OCI-LY7 (cell line): ENCODE measurements at regions not wholly inside any gene's neighbourhood (a gene's known extent, or its start where the extent isn't known, plus 50 kb on each side); places are given as distances from the start of the nearest gene placed in this dataset.
"Not testable (repeated sequence)": the region's sequence is repeated elsewhere in the genome, so short reads cannot be mapped to it uniquely, and the experiment has no call there.

Experiments used
- BruUV-seq: library from RNA; stranded (reverse); fragments of 400-500 nt; replicated peaks from 2 replicates; lab custom pipeline; 2021; lab: Mats Ljungman, UMichigan
- CTCF ChIA-PET: fragments of 300-600 bp; sonication (Branson Sonifier 250); formaldehyde crosslinking; loops from one replicate; lab custom pipeline; 2022; ENCODE audit warnings: antibody characterized with exemption; ENCODE audit not compliant: unreplicated experiment; lab: Charles Lee
- POLR2A ChIA-PET: fragments of 300-600 bp; sonication (Branson Sonifier 250); formaldehyde crosslinking; loops from one replicate; lab custom pipeline; 2022; ENCODE audit warnings: antibody characterized with exemption; lab: Charles Lee
- DNase-seq: peaks from one replicate; pipeline ENCODE4 v3.0.0-alpha.2; 2015; ENCODE audit warnings: low spot score
- H2AFZ ChIP-seq: fragments of 200-600 bp; sonication (generic), shearing (Covaris generic); 2 replicates; pipeline ENCODE4 v1.6.1; 2014; ENCODE audit warnings: mild to moderate bottlenecking, antibody characterized with exemption, low read length, moderate library complexity
- H3K27ac ChIP-seq: fragments of 200-600 bp; sonication (generic); 2 replicates; pipeline ENCODE4 v1.5.1; 2014; ENCODE audit warnings: mixed run types, low read depth, mild to moderate bottlenecking, moderate library complexity, low read length, inconsistent platforms; ENCODE audit not compliant: poor library complexity, severe bottlenecking
- H3K36me3 ChIP-seq: fragments of 200-600 bp; sonication (generic); 2 replicates; pipeline ENCODE4 v1.6.1; 2014; ENCODE audit warnings: mild to moderate bottlenecking, antibody characterized with exemption, low read length, moderate library complexity, mixed read lengths; ENCODE audit not compliant: insufficient read depth
- H3K4me1 ChIP-seq: fragments of 200-600 bp; sonication (generic); 2 replicates; pipeline ENCODE4 v1.5.1; 2014; ENCODE audit warnings: mild to moderate bottlenecking, low read length; ENCODE audit not compliant: insufficient read depth, poor library complexity, severe bottlenecking
- H3K4me2 ChIP-seq: fragments of 200-600 bp; sonication (generic); 2 replicates; pipeline ENCODE4 v1.6.1; 2014; ENCODE audit warnings: mild to moderate bottlenecking, low read length
- H3K4me3 ChIP-seq: fragments of 200-600 bp; sonication (generic); 2 replicates; pipeline ENCODE4 v1.5.1; 2014; ENCODE audit warnings: mild to moderate bottlenecking, low read depth, low read length; ENCODE audit not compliant: poor library complexity, severe bottlenecking
- H3K79me2 ChIP-seq: fragments of 200-600 bp; sonication (generic); 2 replicates; pipeline ENCODE4 v1.6.1; 2016; ENCODE audit warnings: low read depth, mild to moderate bottlenecking, low read length, moderate library complexity, mixed read lengths; ENCODE audit not compliant: insufficient read depth
- H3K9me2 ChIP-seq: fragments of 200-600 bp; sonication (generic); 2 replicates; pipeline ENCODE4 v1.6.1; 2016; ENCODE audit warnings: mild to moderate bottlenecking, low read length, mixed read lengths; ENCODE audit not compliant: insufficient read depth
- H3K9me3 ChIP-seq: fragments of 200-600 bp; sonication (generic); 2 replicates; pipeline ENCODE4 v1.6.1; 2014; ENCODE audit warnings: mild to moderate bottlenecking, mixed run types, low read length, mixed read lengths
- H4K20me1 ChIP-seq: fragments of 200-600 bp; sonication (generic); 2 replicates; pipeline ENCODE4 v1.6.1; 2014; ENCODE audit warnings: mild to moderate bottlenecking, antibody characterized with exemption, low read length, moderate library complexity, mixed read lengths; ENCODE audit not compliant: insufficient read depth
- EZH2phosphoT487 ChIP-seq: fragments of 200-600 bp; sonication (generic); IDR thresholded peaks from 2 replicates; pipeline ENCODE4 v1.6.1; 2018; ENCODE audit warnings: low read depth, borderline replicate concordance, mild to moderate bottlenecking, mixed run types, antibody characterized with exemption, low read length, moderate library complexity, mixed read lengths
- intact Hi-C: fragments of 100-400 bp; cut with micrococcal nuclease; formaldehyde crosslinking; loops from one replicate; pipeline ENCODE4 v1.10.0; 2022; ENCODE audit not compliant: unreplicated experiment
- TF ChIP-seq, protein P1 (sequence below): fragments of 200-600 bp; sonication (generic); conservative IDR thresholded peaks from 2 replicates; pipeline ENCODE4 v1.5.1; 2014; ENCODE audit warnings: mild to moderate bottlenecking, antibody characterized with exemption, low read length, moderate library complexity, mixed read lengths

DNA sequence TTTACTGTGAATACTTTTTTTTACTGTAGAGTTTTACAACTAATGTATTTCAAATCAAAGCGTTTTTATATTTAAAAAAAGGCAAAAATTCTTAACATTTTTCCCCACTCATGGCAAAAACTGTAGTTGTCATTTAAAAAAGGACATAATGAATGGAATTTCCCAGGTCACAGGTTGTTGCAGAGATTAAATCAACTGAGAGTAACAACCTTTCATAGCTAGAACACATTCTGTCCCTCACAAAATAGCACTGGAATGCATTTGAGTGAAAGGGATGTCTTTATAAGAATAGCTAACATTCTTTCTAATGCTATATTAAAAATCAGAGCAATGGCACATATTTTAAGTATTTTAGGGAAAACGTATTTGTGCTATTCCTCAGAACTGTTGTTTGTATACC, 1393.3 kb upstream of the ATXN8OS start:
- Histone ChIP-seq H4K20me1 (no peaks in the 10 kb centered on the region), H3K9me3 (no peaks in the 10 kb centered on the region), H3K9me2 (no peaks in the 10 kb centered on the region), H3K79me2 (no peaks in the 10 kb centered on the region), H3K4me2 (no peak overlapping the region), H2AFZ (no peak overlapping the region), H3K4me3 (no peak overlapping the region), H3K27ac (no peak overlapping the region), H3K36me3 (no peaks in the 10 kb centered on the region), H3K4me1 (no peaks in the 10 kb centered on the region)
- no peak for DNase-seq
- CTCF ChIA-PET: no interaction called here
- POLR2A ChIA-PET: no interaction called here
- TF ChIP-seq, protein P1, sequence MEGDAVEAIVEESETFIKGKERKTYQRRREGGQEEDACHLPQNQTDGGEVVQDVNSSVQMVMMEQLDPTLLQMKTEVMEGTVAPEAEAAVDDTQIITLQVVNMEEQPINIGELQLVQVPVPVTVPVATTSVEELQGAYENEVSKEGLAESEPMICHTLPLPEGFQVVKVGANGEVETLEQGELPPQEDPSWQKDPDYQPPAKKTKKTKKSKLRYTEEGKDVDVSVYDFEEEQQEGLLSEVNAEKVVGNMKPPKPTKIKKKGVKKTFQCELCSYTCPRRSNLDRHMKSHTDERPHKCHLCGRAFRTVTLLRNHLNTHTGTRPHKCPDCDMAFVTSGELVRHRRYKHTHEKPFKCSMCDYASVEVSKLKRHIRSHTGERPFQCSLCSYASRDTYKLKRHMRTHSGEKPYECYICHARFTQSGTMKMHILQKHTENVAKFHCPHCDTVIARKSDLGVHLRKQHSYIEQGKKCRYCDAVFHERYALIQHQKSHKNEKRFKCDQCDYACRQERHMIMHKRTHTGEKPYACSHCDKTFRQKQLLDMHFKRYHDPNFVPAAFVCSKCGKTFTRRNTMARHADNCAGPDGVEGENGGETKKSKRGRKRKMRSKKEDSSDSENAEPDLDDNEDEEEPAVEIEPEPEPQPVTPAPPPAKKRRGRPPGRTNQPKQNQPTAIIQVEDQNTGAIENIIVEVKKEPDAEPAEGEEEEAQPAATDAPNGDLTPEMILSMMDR: no peak
- TF ChIP-seq EZH2phosphoT487: no peak
- intact Hi-C loops: no loop called here
- no TSS peak for BruUV-seq

DNA sequence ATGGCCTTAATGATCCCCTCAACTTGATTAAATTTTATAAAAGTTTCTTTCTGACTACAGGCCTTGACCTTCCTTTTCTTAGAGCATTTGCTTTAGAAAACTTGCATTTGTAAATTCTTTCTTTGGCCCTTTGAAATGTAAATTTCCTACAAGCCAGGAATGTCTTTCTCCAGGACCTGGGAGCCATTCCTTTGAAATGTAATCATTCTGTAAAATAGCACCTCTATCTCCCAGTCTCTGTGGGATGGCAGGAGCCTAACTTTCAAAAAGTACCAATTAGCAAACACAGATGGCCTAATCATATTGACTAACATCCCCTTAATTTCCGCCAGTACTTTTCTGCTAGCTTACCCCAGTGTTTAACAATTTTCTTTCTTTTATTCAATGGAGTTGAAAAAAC, 1394.2 kb upstream of the ATXN8OS start:
- CTCF ChIA-PET: no interaction called here
- no peaks in the 10 kb centered on the region for H3K4me1 ChIP-seq
- TF ChIP-seq EZH2phosphoT487: no peak
- TF ChIP-seq, protein P1: no peak
- no peaks in the 10 kb centered on the region for H3K36me3 ChIP-seq
- H4K20me1 ChIP-seq: no peaks in the 10 kb centered on the region
- intact Hi-C loops: no loop called here
- H3K4me3 ChIP-seq: no peak overlapping the region
- H3K9me2 ChIP-seq: no peaks in the 10 kb centered on the region
- H3K9me3 ChIP-seq: no peaks in the 10 kb centered on the region
- no peak for DNase-seq
- H3K4me2 ChIP-seq: no peak overlapping the region
- no TSS peak for BruUV-seq
- no peak overlapping the region for H2AFZ ChIP-seq
- no peaks in the 10 kb centered on the region for H3K79me2 ChIP-seq
- POLR2A ChIA-PET: no interaction called here
- no peak overlapping the region for H3K27ac ChIP-seq

DNA sequence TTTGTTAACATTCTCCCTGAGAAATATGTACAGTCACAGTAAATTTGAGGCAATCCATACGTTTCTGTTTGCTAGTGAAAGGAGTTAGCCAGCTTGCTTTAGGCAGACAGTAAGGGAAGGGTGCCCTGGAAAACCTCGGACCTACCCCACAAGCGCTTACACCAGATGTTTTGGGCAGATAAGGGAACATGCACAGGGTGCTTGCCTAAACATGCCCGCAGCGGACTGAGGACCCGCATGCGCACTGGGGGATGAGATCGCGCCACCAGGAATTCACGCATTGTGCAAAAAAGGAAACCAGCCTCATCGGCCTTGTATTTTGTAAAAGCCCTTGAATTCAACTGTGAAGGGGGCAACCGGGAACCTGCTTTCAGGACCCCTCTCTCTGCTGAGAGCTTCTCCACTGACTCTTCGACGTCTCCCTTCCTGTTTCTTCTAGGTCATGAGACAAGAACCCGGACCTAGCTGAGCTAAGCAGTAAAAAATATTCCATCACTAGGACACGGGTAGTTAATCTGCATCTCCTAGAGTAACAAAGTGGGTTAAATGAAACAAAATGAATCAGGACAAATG, 1399.2 kb upstream of the ATXN8OS start:
- POLR2A ChIA-PET: interaction anchor here (0.6 kb wide), 1 partner anchor 25 kb away, joined by 3 read pairs; no protein-coding TSS in a partner anchor
- no TSS peak for BruUV-seq
- TF ChIP-seq, protein P1: no peak
- TF ChIP-seq EZH2phosphoT487: no peak
- no peak overlapping the region for H3K4me3 ChIP-seq
- H3K4me2 ChIP-seq: no peak overlapping the region
- no peaks in the 10 kb centered on the region for H3K79me2 ChIP-seq
- DNase-seq: no peak
- H4K20me1 ChIP-seq: no peaks in the 10 kb centered on the region
- no peak overlapping the region for H3K27ac ChIP-seq
- no peak overlapping the region for H2AFZ ChIP-seq
- intact Hi-C loops: no loop called here
- no peaks in the 10 kb centered on the region for H3K36me3 ChIP-seq
- no peaks in the 10 kb centered on the region for H3K9me2 ChIP-seq
- H3K9me3 ChIP-seq: no peaks in the 10 kb centered on the region
- CTCF ChIA-PET: no interaction called here
- no peaks in the 10 kb centered on the region for H3K4me1 ChIP-seq

DNA sequence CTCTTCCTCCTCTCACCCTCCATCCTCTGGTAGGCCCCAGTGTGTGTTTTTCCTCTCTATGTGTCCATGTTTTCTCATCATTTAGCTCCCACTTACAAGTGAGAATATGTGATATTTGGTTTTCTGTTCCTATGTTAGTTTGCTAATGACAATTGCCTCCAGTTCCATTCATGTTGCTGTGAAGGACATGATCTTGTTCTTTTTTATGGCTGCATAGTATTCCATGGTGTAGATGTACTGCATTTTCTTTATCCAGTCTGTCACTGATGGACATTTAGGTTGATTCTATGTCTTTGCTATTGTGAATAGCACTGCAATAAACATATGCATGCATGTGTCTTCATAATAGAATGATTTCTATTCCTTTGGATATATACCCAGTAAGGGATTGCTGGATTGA, 1401.6 kb upstream of the ATXN8OS start:
- H3K9me2 ChIP-seq, H3K9me3 ChIP-seq, intact Hi-C loops, H3K27ac ChIP-seq, H3K4me2 ChIP-seq, CTCF ChIA-PET, H4K20me1 ChIP-seq, H3K36me3 ChIP-seq, H2AFZ ChIP-seq, DNase-seq, H3K4me3 ChIP-seq, H3K79me2 ChIP-seq, POLR2A ChIA-PET, BruUV-seq, H3K4me1 ChIP-seq: not testable (repeated sequence)
